Fibroblast of skin of left biceps (primary cell): ENCODE measurements at regions not wholly inside any gene's neighbourhood (a gene's known extent, or its start where the extent isn't known, plus 50 kb on each side); places are given as distances from the start of the nearest gene placed in this dataset.
"Not testable (repeated sequence)": the region's sequence is repeated elsewhere in the genome, so short reads cannot be mapped to it uniquely, and the experiment has no call there.

Experiments used
- DNase-seq, 2 experiments: peaks; one replicate each; pipeline ENCODE4 v3.0.0-alpha.2; 2013; ENCODE audit warnings: low read depth in 2 of 2

DNA sequence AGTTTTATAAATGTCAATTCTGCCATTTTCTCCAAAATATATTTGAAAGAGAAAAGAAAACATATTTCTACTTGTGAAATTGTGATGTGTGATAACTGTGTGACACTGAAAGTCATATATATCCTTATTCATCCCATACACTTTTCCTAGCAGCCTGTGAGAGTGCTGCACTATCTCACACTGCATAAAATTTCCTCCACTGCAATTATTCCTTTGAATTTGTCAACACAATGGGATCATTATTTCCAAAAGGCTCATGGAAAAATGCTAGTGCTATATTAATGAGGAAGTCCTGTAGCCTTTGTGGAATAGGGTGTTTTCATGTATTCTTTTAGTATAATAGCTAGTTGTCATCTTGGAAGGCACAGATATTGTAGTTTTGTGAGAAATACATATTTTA is 504.1 kb downstream of the RPL10L start:
- DNase-seq: no peak

DNA sequence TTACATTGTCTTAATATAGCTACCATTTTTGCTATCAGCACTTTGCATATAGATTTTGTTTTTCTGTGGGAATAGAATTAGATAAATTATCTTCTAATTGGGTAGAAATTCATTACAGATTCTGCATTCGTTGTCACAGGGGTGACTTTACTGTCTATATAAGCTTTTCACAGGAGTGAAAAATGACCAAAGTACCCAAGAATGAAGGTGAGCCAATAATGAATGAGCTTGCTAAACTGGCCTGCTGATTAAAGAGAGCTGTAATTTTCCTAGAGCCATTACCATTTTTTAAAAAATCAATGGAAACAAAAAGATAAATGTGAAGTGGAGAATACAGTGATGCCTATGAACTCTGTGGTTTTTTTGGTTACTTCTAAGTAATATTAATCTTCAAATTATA is 504.6 kb downstream of the RPL10L start:
- no peak for DNase-seq

DNA sequence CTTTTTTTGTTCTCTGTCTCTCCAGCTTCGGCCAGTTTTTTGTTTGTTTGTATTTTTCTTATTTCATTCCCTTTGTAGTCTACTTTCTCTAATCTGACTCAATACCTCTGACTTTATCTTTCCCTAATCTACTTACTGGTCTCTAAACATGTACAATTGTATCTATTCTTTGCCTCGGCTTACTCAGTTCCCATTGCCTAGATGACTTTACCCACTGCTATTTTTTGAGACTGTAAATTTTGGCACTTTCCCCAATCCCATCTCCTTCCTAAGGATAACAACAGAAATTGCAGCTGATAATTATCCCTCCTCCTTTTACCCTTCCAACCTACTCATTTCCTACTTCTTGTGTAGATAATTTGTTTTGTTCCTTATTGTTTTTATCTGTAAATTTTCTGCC is 511.1 kb downstream of the RPL10L start:
- no peak for DNase-seq

DNA sequence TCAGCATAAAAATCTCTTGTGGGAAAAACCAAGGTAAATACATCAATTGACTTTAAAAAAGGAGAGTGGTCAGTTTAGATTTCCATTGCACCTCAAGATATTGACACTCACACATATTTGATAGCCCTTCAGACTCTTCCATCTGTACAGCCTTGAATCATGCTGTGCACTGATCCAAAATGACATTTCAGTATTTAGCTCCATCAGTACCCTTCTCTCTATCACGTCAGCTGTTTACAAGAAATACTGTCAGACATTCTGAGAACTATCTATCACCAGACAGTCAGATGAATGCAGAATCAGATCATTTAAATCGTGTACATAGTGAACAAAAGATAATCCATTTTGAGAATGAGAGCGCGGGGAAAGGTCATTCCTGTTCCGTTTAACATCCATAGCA is 511.9 kb downstream of the RPL10L start:
- DNase-seq: no peak

DNA sequence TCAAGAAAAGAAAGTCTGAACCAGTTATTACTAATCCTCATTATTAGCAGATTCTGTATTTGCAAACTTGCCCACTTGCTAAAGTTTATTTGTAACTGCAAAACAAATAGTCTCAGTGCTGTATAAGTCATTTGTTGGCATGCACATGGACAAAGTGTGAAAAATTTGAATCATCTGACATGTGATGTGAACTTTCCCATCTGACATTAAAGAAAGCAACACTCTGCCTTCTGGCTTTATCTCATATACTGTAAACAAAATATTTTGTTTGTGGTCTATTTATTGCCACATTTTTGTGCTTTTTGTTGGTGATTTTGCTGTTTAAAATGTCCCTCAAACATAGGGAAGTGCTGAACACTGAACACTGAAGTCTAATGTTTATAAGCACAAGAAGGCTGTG is 513.8 kb downstream of the RPL10L start:
- DNase-seq: no peak

DNA sequence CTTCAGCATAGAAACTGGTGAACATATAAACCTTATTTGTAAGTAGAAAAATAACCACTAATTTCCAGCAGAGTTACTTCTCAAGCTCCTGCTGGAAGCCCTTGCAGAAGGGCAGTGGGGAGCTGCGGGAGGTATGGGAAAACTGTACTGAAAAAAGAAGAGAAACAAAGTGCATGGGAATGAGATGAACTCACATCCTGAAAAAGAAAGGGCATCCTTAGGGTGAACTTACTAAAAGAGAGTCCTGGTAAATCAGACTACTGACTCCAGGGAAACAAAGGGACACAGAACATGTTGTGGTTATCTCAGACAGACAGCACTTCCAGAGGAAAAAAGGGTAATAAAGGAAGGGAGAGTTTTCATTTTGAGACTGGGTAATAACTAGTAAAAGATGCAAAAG is 515.1 kb downstream of the RPL10L start:
- DNase-seq: no peak

DNA sequence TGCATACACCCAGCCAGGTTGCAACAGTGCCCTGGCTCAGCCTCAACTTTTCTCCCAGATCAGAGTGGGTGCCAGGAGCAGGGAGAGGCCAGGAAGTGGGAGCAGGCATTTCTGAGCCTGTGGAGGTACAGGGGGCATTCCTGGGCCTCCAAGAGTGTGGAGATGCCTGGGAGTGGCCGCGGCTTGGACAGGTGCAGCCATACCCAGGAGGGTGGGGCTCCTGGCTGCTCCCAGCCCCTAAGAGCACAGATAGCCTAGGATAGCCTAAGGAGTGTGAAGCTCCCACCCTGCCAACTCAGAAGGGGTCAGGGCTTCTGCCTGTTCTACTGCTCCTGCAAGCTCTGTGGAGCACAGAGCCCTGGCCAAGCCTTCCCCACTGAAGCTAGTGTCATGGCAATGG is 543.4 kb downstream of the RPL10L start:
- no peak for DNase-seq

DNA sequence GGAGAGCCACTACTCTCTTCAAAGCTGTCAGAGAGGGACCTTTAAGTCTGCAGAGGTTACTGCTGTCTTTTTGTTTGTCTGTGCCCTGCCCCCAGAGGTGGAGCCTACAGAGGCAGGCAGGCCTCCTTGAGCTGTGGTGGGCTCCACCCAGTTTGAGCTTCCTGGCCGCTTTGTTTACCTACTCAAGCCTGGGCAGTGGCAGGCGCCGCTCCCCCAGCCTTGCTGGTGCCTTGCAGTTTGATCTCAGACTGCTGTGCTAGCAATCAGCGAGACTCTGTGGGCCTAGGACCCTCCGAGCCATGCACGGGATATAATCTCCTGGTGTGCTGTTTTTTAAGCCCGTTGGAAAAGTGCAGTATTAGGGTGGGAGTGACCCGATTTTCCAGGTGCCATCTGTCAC is 550.7 kb downstream of the RPL10L start:
- DNase-seq: not testable (repeated sequence)

DNA sequence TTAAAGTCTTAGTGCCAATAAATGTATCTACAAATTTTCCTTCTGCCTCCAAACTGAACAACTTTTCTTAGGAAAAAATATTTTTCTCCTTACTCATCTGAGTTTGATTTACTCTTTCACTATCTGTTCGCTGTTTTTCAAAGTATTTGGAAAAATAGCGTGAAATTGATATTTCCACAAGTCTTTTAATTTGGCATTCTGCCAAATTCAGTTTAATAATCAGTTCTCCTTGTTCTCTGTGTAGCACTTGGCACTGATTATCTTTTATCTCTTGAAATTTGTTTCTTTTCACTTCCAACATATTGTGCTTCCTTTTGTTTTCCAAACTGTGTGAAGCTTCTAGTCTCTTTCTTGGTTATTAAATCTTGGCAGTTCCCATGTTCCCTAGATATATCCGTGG is 559.8 kb downstream of the RPL10L start:
- DNase-seq: no peak

DNA sequence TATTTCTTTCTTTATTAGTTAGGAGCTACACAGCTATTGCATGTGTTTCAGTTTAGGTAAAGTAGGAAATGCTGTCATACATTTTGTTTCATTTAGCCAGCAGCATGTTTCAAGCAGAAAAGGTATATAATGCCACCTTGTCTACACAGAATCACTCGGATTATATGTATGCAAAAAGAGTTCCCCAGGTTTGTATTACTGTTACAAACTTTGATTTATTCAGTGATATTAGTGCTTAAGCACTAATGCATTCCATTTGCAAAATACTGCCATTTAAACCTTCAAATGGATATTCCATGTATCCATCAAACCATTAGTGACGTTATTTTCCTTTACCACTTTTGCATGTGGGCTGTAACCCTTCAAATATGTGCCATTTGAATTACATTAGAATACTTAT is 564.0 kb downstream of the RPL10L start:
- DNase-seq: no peak

DNA sequence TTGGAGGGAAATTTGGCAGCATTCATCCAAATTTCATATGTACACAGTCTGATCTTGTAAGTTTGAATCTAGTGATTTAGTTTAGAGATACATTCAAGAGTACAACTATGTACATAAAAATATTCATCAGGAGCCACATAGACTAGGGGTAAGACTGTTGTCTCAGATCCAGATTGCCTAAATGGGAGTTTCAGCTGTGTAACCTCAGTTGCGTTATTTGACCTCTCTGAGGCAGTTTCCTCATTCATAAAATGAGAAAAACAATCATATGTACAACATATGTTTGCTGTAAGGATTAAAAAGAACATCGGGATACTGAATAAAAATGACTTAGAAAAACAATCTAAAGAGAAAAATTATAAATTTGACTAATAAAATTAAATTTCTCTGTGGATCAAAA is 577.5 kb downstream of the RPL10L start:
- DNase-seq: no peak

DNA sequence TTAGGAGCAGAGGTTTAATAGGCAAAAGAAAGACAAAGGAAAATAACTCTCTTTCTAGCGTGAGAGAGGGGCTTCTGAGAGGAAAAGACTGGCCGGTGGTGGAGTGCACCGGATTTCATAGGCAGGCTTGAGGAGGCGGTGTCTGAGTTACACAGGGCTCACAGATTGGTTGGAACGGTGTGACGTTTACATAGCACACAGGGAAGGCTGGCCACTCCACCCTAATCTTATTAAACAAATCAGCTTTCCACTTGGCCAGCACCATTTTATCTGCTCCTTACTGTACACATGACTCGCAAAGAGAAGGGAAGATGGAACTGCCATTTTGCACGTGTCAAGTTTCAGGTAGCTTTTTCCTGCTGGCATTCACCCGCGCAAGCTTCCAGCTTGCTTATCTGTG is 587.7 kb downstream of the RPL10L start:
- no peak for DNase-seq

DNA sequence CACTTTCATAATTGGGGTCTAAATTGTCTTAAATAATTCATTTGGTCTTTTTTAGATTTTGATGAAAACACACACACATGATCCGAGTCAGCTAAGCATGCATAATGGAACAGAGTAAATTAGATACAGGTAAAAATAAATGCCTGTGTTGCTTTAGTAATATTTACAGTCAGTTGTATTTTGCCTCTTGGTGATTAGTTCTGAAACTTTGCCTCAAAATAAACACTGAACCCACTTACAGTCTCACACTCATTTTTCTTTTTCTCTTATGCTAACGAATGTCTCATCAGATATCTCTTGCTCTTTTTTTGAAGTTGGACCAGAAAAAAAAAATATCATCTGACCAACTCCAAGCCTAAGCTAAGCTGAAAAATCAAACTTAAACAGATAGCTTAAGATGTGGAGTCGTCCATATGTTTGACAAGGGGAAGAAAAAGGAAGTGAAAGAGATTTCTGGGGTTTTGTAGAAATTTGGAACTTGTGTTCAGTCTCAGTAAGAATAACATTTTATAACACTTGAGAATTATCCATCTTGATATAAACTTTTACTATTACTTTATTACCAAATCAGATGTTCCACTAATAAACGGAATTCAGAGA is 592.5 kb downstream of the RPL10L start:
- no peak for DNase-seq

DNA sequence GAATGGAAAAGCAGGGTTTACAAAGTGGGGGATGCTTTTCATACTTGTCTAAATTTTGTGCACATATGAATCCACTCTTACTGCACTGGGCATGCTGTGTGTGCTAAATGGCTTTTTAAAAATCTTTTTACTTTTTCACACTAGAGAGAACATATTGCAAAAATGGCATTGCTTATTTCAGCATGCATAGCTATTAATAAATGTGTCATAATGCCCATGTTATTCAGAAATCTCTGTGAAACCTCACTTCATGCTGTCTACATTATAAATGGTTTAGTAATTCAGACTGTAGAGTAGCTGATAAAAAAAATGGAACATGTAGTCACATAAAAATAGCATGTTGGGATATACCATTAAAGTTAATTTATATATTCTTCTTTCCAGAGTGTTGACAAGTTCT is 593.8 kb downstream of the RPL10L start:
- no peak for DNase-seq

DNA sequence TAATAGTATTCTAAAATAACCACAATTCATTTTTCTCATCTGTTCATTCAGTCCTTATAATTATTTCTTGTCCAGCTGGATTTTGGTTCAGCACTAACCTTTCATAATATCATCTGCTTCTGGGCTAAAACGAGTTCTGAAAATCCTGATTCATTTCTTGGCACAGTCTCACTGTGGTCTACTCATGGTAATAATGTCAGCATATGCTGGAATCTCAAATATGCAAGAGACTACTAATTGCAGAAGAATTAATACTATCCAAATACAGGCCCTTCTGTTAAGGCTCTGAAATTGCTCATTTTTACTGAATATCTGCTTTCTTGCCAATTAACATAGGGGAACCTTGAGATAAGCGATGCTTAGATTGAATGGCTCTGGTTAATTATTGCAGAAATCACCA is 597.1 kb downstream of the RPL10L start:
- peak; percentile 91 for DNase-seq

DNA sequence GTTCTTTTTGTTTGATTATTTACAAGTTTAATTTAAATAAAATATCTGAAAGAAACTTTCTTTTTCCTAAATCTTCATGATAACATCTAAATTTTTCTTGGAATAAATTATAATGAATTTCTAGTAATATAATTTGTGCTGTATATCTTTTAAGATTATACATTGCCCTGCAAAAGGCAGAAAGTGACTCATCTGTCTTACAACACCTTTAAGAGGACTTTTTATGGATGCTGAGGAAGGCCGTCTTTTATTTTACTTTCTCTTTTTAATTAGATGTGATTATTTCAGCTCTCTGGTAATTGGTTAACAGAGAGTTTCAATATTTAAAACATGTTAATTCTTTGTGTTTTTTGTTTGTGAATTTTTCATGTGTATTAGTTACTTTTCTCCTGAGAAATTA is 598.4 kb downstream of the RPL10L start:
- no peak for DNase-seq

DNA sequence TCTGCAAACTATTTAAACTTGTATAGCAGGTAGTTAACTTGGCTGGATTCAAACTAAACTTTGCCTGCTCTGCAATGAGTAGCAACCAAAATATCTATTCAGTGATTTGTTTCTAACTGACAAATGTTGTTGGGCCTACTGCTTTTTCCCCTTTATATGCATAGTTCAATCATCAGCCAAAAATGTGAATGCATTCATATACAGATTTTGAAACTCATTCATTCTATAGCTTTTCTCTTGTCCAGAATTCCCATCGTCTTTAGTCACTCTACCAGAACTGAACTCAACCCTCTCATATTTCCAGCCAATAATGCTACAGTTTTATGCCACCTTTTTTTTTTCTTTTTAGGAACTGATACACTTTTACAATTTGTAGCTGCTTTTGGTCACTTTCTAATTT is 599.8 kb downstream of the RPL10L start:
- peak; percentile 25 to 34 for DNase-seq

DNA sequence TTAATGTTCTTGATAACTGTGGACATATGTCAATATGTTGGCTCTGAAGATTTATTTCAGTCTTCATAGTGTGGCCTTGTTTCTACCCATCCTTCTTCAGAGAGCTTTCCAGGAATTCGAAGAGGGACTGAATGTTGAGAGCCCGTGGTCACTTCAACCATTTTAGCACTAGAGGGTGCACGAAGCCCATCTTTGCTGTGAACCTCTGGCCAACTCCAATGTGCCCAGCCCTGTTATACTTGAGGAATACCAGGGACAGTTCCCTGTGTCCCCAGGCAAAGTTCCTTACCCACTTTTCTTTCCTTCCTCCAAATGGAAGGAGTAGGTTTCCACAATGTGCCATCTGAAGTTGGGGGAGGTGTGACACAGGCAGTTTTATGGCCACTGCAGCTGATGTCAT is 603.5 kb downstream of the RPL10L start:
- peak; percentile 8 to 10 for DNase-seq

DNA sequence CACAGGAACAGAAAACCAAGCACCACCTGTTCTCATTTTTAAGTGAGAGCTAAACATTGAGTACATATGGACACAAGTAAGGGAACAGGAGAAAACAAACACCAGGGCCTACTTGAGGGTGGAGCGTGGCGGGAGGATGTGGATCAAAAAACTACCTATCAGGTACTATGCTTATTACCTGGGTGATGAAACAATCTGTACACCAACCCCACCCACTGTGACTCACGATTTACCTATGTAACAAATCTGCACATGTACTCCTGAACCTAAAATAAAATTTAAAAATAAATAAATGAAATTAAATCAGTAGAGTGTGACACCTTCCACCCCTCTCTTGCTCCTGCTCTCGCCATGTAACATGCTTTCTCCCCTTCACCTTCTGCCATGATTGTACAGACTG is 615.5 kb downstream of the RPL10L start:
- DNase-seq: no peak

DNA sequence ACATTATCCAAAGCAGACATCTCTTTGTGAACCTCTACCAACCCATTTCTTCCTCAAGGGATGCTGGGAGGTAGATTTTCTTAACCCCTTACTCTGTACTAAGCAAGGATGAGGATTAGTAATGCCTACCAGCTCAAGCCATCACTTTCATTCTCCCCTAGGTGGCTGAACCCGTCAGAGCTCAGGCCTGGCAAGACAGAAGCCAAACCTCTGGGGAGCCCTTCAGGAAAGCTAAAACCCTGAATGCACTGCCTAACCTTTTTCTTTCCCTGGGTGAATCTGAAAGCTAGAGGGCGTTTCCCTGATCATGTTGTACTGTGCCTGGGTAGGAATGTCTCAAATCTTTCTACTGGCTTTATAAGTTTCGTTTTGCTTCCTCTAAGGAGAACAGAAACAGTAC is 617.3 kb downstream of the RPL10L start:
- no peak for DNase-seq

DNA sequence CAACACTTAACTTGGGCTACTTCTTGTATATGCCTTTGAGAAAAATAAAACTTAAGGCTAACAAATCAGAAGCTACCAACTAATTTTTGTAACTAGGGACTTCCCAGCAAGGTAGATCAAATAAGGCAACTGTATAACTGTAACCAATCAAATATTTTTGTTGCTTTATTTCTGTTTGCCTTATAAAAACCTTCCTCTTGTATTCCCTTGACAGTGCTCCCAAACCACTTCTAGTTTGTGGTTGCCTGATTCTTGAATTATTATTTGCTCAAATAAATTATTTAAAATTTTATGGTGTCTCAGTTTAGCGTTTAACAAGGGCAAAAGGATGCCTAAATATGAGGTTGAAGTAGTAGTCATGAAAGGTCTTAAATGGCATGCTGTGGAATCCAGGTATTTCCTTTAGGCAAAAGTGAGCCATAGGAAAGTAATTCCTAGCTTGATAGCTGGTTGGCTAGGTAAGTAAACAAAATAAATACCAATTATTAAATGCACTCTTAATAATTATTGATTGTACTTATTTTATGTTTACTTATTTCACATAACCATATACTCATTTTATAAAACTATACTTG is 632.6 kb downstream of the RPL10L start:
- no peak for DNase-seq

DNA sequence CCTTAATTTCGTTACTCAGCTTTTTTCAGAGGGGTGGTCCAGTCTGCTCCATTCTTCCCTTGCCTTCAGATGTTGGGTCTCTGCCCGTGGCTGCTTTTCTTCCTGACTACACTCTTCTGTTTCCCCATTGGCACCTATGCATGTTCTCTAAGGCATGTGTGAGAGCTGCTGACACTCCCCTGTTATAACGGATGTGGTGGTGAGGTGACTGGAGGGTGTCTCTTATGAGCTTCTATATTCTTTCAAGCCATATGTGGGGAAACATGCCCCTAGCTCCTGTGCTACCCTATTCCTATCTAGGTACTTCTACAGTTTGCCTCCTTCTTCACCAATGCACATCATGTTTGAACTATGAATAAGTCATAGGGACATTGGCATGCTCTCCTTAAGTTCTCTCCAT is 643.2 kb downstream of the RPL10L start:
- DNase-seq: no peak

DNA sequence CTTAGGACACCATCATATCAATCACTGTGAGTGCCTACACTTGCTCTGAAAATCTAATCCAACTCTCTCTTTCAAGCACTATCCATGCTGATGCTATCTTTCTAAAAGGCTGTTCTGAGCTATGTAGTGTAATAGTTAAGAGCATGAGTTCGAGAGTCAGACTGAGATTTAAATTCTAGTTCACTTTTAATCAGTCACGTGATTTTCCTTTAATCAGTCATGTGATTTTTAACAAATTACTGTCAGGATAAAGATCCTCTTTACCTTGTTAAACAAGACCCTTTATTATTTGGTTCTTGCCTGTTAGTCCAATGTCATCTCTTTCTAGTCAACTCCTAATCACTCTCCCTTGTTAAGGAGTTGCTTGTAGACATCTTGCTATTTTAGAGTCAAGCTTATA is 653.0 kb downstream of the RPL10L start:
- no peak for DNase-seq

DNA sequence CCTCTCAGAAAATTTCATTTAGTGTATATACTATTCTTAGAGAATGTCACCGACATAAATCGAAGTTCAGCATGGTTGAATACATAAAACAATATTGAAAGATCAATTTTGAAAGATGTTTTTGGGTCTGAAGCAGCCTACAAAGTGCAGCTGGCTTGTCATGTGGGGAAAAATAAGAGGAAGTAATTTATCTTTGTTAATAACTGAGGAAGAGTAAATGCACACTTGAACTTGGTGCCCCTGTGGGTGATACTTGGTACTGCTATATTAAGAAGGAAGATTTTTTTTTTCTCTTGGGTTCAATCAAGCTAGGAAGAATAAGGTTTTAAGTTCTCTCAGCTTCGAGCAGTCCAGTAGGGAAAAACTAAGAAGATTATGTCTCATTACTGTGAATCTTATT is 661.3 kb downstream of the RPL10L start:
- no peak for DNase-seq
